A673 (cell line): ENCODE measurements at regions not wholly inside any gene's neighbourhood (a gene's known extent, or its start where the extent isn't known, plus 50 kb on each side); places are given as distances from the start of the nearest gene placed in this dataset.

Experiments
- CTCF ChIP-seq: fragments of 300-800, 200-600 bp; sonication (generic); conservative IDR thresholded peaks from 2 replicates; pipeline ENCODE4 v1.5.1; 2017; ENCODE audit warnings: low read depth, mild to moderate bottlenecking, antibody characterized with exemption, low read length, moderate library complexity, mixed read lengths
- EZH2 ChIP-seq: fragments of 200-600 bp; sonication (generic); IDR thresholded peaks from 2 replicates; pipeline ENCODE4 v1.6.1; 2017; ENCODE audit warnings: borderline replicate concordance, low read depth, mild to moderate bottlenecking, mixed read lengths, antibody characterized with exemption, low read length; ENCODE audit not compliant: poor library complexity, severe bottlenecking

GRCh38 chr9:108684288-108685025 is 171.3 kb downstream of the ACTL7B start:
- TF ChIP-seq CTCF, result no peak
- no peak for TF ChIP-seq EZH2
